Cardiac fibroblast (primary cell): ENCODE measurements at regions not wholly inside any gene's neighbourhood (a gene's known extent, or its start where the extent isn't known, plus 50 kb on each side); places are given as distances from the start of the nearest gene placed in this dataset.

Experiments used
- DNase-seq, 2 donors: peaks; one replicate each; pipeline versions ENCODE4 v3.0.0 to v3.0.0-alpha.2; 2010; ENCODE audit warnings: low read depth in 2 of 2
- H3K4me3 ChIP-seq, 2 donors: replicated peaks in 1 of 2; 1 replicate in 1 of 2; 2 replicates in 1 of 2; pipeline ENCODE4 v1.5.1; 2011; ENCODE audit warnings: low read depth in 2 of 2, low read length in 2 of 2, mild to moderate bottlenecking in 2 of 2, moderate library complexity in 1 of 2
- CTCF ChIP-seq: IDR thresholded peaks from one replicate; pipeline ENCODE4 v1.5.1; 2011; ENCODE audit warnings: low read depth, mild to moderate bottlenecking, low read length, inconsistent platforms

GRCh38 chr9:134991808-134992754 lies 74.4 kb upstream of the FCN1 start:
- no peak for DNase-seq
- no peak for TF ChIP-seq CTCF
- no peak overlapping the region for H3K4me3 ChIP-seq

GRCh38 chr9:134992755-134993124 lies 75.0 kb upstream of the FCN1 start:
- no peak overlapping the region for H3K4me3 ChIP-seq
- no peak for DNase-seq
- no peak for TF ChIP-seq CTCF

- no peak for DNase-seq
- no peak overlapping the region for H3K4me3 ChIP-seq
- TF ChIP-seq CTCF, result no peak
These were observed 75.7 kb upstream of the FCN1 start for GRCh38 chr9:134993416-134993815.

GRCh38 chr9:134993996-134994720 lies 76.4 kb upstream of the FCN1 start:
- no peak overlapping the region for H3K4me3 ChIP-seq
- TF ChIP-seq CTCF, result no peak
- no peak for DNase-seq

GRCh38 chr9:134994926-134995791 lies 77.4 kb upstream of the FCN1 start:
- no peak for DNase-seq
- no peak overlapping the region for H3K4me3 ChIP-seq
- TF ChIP-seq CTCF, result no peak

- TF ChIP-seq CTCF, result no peak
- no peak for DNase-seq
- H3K4me3 ChIP-seq, result no peak overlapping the region
These were observed 78.0 kb upstream of the FCN1 start for GRCh38 chr9:134995792-134996120.
